ENCODE measurements at regions not wholly inside any gene's neighbourhood (a gene's known extent, or its start where the extent isn't known, plus 50 kb on each side); places are given as distances from the start of the nearest gene placed in this dataset.

- Mint-ChIP-seq H3K27ac (no peak overlapping the region), H3K4me1 (peaks cover 2% of the 10 kb centered on the region; the same call in 2 of the 3 replicates), H3K36me3 (ENCODE audit: low read depth) (no peaks in the 10 kb centered on the region; the same call in 2 of the 3 replicates), H3K9me3 (no peaks in the 10 kb centered on the region; the same call in 2 of the 3 replicates), H3K27me3 (ENCODE audit: insufficient read depth, low read depth, poor library complexity) (no peaks in the 10 kb centered on the region), H3K4me3 (no peak overlapping the region)
- Histone ChIP-seq H3K36me3 (ENCODE audit: insufficient read depth) (no peaks in the 10 kb centered on the region), H3K79me2 (replicated peaks; ENCODE audit: insufficient read depth) (no peaks in the 10 kb centered on the region), H4K20me1 (replicated peaks; ENCODE audit: insufficient read depth) (no peaks in the 10 kb centered on the region), H3K27ac (ENCODE audit: low read depth) (no peak overlapping the region), H3K4me2 (no peak overlapping the region), H2AFZ (0 out of 2 replicates have a peak overlapping the region, but pooled peaks have one; percentile 38), H3K27me3 (ENCODE audit: insufficient read depth) (no peaks in the 10 kb centered on the region), H3F3A (replicated peaks; ENCODE audit: low read depth) (no peaks in the 10 kb centered on the region), H3K9me2 (ENCODE audit: insufficient read depth) (0 out of 2 replicates have a peak, but pooled peaks cover 4% of the 10 kb centered on the region), H3K4me3 (no peak overlapping the region), H3K4me1 (ENCODE audit: insufficient read depth) (no peaks in the 10 kb centered on the region)
- TF ChIP-seq EZH2 (IDR thresholded peaks at IDR 0.05; ENCODE audit: low read depth, unreplicated experiment) = no peak
- no peak for TF ChIP-seq EZH2phosphoT487 (IDR thresholded peaks at IDR 0.05; ENCODE audit: unreplicated experiment)
- no peak for TF ChIP-seq NANOG (IDR thresholded peaks at IDR 0.05; ENCODE audit: borderline replicate concordance)
- no peak for ATAC-seq
- DNase-seq (ENCODE audit: low spot score) = no peak
These were observed 1053.6 kb upstream of the MIR17HG start for GRCh38 chr13:90293793-90294361.

- peaks cover 14% of the 10 kb centered on the region for H3K4me1 Mint-ChIP-seq
- H4K20me1 ChIP-seq (replicated peaks; ENCODE audit: insufficient read depth) = no peaks in the 10 kb centered on the region
- H3K27me3 Mint-ChIP-seq (ENCODE audit: insufficient read depth, low read depth, poor library complexity) = no peaks in the 10 kb centered on the region
- H2AFZ ChIP-seq = 0 out of 2 replicates have a peak overlapping the region, but pooled peaks have one; percentile 53
- no peak overlapping the region for H3K4me3 ChIP-seq
- TF ChIP-seq ZNF114 (CRISPR knock-in tag; IDR thresholded peaks at IDR 0.05) (no peak), CTCF (conservative IDR thresholded peaks at IDR 0.05; ENCODE audit: low read depth in 2 of 2) (no peak), CREB1 (CRISPR knock-in tag; IDR thresholded peaks at IDR 0.05; ENCODE audit: low read depth) (no peak), EZH2phosphoT487 (IDR thresholded peaks at IDR 0.05; ENCODE audit: unreplicated experiment) (no peak), JUNB (IDR thresholded peaks at IDR 0.05; ENCODE audit: unreplicated experiment) (no peak), ETS1 (IDR thresholded peaks at IDR 0.05) (no peak)
- TF ChIP-seq, protein P1, sequence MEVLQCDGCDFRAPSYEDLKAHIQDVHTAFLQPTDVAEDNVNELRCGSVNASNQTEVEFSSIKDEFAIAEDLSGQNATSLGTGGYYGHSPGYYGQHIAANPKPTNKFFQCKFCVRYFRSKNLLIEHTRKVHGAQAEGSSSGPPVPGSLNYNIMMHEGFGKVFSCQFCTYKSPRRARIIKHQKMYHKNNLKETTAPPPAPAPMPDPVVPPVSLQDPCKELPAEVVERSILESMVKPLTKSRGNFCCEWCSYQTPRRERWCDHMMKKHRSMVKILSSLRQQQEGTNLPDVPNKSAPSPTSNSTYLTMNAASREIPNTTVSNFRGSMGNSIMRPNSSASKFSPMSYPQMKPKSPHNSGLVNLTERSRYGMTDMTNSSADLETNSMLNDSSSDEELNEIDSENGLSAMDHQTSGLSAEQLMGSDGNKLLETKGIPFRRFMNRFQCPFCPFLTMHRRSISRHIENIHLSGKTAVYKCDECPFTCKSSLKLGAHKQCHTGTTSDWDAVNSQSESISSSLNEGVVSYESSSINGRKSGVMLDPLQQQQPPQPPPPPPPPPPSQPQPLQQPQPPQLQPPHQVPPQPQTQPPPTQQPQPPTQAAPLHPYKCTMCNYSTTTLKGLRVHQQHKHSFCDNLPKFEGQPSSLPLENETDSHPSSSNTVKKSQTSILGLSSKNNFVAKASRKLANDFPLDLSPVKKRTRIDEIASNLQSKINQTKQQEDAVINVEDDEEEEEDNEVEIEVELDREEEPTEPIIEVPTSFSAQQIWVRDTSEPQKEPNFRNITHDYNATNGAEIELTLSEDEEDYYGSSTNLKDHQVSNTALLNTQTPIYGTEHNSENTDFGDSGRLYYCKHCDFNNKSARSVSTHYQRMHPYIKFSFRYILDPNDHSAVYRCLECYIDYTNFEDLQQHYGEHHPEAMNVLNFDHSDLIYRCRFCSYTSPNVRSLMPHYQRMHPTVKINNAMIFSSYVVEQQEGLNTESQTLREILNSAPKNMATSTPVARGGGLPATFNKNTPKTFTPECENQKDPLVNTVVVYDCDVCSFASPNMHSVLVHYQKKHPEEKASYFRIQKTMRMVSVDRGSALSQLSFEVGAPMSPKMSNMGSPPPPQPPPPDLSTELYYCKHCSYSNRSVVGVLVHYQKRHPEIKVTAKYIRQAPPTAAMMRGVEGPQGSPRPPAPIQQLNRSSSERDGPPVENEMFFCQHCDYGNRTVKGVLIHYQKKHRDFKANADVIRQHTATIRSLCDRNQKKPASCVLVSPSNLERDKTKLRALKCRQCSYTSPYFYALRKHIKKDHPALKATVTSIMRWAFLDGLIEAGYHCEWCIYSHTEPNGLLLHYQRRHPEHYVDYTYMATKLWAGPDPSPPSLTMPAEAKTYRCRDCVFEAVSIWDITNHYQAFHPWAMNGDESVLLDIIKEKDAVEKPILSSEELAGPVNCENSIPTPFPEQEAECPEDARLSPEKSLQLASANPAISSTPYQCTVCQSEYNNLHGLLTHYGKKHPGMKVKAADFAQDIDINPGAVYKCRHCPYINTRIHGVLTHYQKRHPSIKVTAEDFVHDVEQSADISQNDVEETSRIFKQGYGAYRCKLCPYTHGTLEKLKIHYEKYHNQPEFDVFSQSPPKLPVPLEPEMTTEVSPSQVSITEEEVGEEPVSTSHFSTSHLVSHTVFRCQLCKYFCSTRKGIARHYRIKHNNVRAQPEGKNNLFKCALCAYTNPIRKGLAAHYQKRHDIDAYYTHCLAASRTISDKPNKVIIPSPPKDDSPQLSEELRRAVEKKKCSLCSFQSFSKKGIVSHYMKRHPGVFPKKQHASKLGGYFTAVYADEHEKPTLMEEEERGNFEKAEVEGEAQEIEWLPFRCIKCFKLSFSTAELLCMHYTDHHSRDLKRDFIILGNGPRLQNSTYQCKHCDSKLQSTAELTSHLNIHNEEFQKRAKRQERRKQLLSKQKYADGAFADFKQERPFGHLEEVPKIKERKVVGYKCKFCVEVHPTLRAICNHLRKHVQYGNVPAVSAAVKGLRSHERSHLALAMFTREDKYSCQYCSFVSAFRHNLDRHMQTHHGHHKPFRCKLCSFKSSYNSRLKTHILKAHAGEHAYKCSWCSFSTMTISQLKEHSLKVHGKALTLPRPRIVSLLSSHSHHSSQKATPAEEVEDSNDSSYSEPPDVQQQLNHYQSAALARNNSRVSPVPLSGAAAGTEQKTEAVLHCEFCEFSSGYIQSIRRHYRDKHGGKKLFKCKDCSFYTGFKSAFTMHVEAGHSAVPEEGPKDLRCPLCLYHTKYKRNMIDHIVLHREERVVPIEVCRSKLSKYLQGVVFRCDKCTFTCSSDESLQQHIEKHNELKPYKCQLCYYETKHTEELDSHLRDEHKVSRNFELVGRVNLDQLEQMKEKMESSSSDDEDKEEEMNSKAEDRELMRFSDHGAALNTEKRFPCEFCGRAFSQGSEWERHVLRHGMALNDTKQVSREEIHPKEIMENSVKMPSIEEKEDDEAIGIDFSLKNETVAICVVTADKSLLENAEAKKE (CRISPR knock-in tag; IDR thresholded peaks at IDR 0.05) = peak; percentile 84
- no peak overlapping the region for H3K4me3 Mint-ChIP-seq
- H3K27me3 ChIP-seq (ENCODE audit: insufficient read depth) = no peaks in the 10 kb centered on the region
- no peaks in the 10 kb centered on the region for H3K9me2 ChIP-seq (ENCODE audit: insufficient read depth)
- no peaks in the 10 kb centered on the region for H3F3A ChIP-seq (replicated peaks; ENCODE audit: low read depth)
- no peaks in the 10 kb centered on the region for H3K36me3 ChIP-seq (ENCODE audit: insufficient read depth)
- peak; percentile 5 for DNase-seq (ENCODE audit: low spot score)
- no peaks in the 10 kb centered on the region for H3K79me2 ChIP-seq (replicated peaks; ENCODE audit: insufficient read depth)
- no peaks in the 10 kb centered on the region for H3K36me3 Mint-ChIP-seq (ENCODE audit: low read depth)
- no peak overlapping the region for H3K27ac Mint-ChIP-seq
- no peak; the same call in 2 of the 3 replicates for ATAC-seq
- H3K4me1 ChIP-seq (ENCODE audit: insufficient read depth) = no peaks in the 10 kb centered on the region
- no peak overlapping the region for H3K4me2 ChIP-seq
- no peaks in the 10 kb centered on the region for H3K9me3 Mint-ChIP-seq
- H3K27ac ChIP-seq (ENCODE audit: low read depth) = no peak overlapping the region
These were observed 1048.2 kb upstream of the MIR17HG start for GRCh38 chr13:90299238-90299637.

Data from GM23338 (cell line).